Large intestine (tissue), 3 donors: ENCODE measurements at regions not wholly inside any gene's neighbourhood (a gene's known extent, or its start where the extent isn't known, plus 50 kb on each side); places are given as distances from the start of the nearest gene placed in this dataset.
"Not testable (repeated sequence)": the region's sequence is repeated elsewhere in the genome, so short reads cannot be mapped to it uniquely, and the experiment has no call there.

Source experiments
- DNase-seq, 2 donors: peaks; one replicate each; pipeline versions ENCODE4 v3.0.0 to v3.0.0-alpha.2; 2013
- H3K27ac ChIP-seq: one replicate; pipeline ENCODE4 v1.5.1; 2013; ENCODE audit warnings: low read length
- H3K27me3 ChIP-seq: 2 replicates; pipeline ENCODE4 v1.6.1; 2013; ENCODE audit warnings: low read length; ENCODE audit not compliant: control insufficient read depth, insufficient read depth
- H3K36me3 ChIP-seq: 2 replicates; pipeline ENCODE4 v1.6.1; 2013; ENCODE audit warnings: low read length; ENCODE audit not compliant: control insufficient read depth, insufficient read depth
- H3K4me1 ChIP-seq: one replicate; pipeline ENCODE4 v1.6.1; 2013; ENCODE audit warnings: low read length; ENCODE audit not compliant: control insufficient read depth, insufficient read depth
- H3K4me3 ChIP-seq: one replicate; pipeline ENCODE4 v1.5.1; 2013; ENCODE audit warnings: low read length
- H3K9me3 ChIP-seq: one replicate; pipeline ENCODE4 v1.6.1; 2013; ENCODE audit warnings: mild to moderate bottlenecking, low read depth, low read length, moderate library complexity; ENCODE audit not compliant: control insufficient read depth
- WGBS: methylation state at CpG from one replicate; pipeline ENCODE4 v1.1.5; 2013; ENCODE audit warnings: low lambda C conversion rate; ENCODE audit not compliant: insufficient coverage; 5-methylcytosine and 5-hydroxymethylcytosine counted together

- no peak for DNase-seq
- WGBS: 67% methylated on average over 1 of the region's 1 CpG
- Histone ChIP-seq H3K4me1 (no peaks in the 10 kb centered on the region), H3K27ac (no peak overlapping the region), H3K36me3 (no peaks in the 10 kb centered on the region), H3K9me3 (no peaks in the 10 kb centered on the region), H3K27me3 (no peaks in the 10 kb centered on the region), H3K4me3 (no peak overlapping the region)
Measured at GRCh38 chr5:27773636-27774035, 735.2 kb upstream of the CDH9 start.

GRCh38 chr5:27773166-27773565, 734.8 kb upstream of the CDH9 start:
- no peak overlapping the region for H3K27ac ChIP-seq
- no peaks in the 10 kb centered on the region for H3K36me3 ChIP-seq
- H3K9me3 ChIP-seq: no peaks in the 10 kb centered on the region
- no CpG with 5 or more reads among the region's 3 CpGs for WGBS
- no peak for DNase-seq
- no peaks in the 10 kb centered on the region for H3K4me1 ChIP-seq
- no peak overlapping the region for H3K4me3 ChIP-seq
- H3K27me3 ChIP-seq: no peaks in the 10 kb centered on the region

GRCh38 chr5:27769748-27770402, 731.5 kb upstream of the CDH9 start:
- Histone ChIP-seq H3K27ac (no peak overlapping the region), H3K4me1 (no peaks in the 10 kb centered on the region), H3K9me3 (no peaks in the 10 kb centered on the region), H3K36me3 (no peaks in the 10 kb centered on the region), H3K4me3 (no peak overlapping the region), H3K27me3 (no peaks in the 10 kb centered on the region)
- WGBS: 93% methylated on average over 2 of the region's 6 CpGs
- no peak for DNase-seq

GRCh38 chr5:27748847-27749246, 710.5 kb upstream of the CDH9 start:
- Histone ChIP-seq H3K4me1 (no peaks in the 10 kb centered on the region), H3K9me3 (peaks cover 4% of the 10 kb centered on the region), H3K27ac (no peak overlapping the region), H3K36me3 (no peaks in the 10 kb centered on the region), H3K4me3 (no peak overlapping the region), H3K27me3 (no peaks in the 10 kb centered on the region)
- no peak for DNase-seq

- not testable (repeated sequence) for H3K9me3 ChIP-seq, DNase-seq, H3K27me3 ChIP-seq, H3K4me3 ChIP-seq, H3K4me1 ChIP-seq, H3K36me3 ChIP-seq, H3K27ac ChIP-seq
- no CpG with 5 or more reads among the region's 35 CpGs for WGBS
Measured at GRCh38 chr5:27743383-27743979, 705.1 kb upstream of the CDH9 start.

- H3K27ac ChIP-seq: no peak overlapping the region
- no CpG with 5 or more reads among the region's 6 CpGs for WGBS
- H3K4me3 ChIP-seq: no peak overlapping the region
- peaks cover 5% of the 10 kb centered on the region for H3K9me3 ChIP-seq
- H3K4me1 ChIP-seq: no peaks in the 10 kb centered on the region
- no peaks in the 10 kb centered on the region for H3K27me3 ChIP-seq
- DNase-seq: no peak
- H3K36me3 ChIP-seq: no peaks in the 10 kb centered on the region
Measured at GRCh38 chr5:27742805-27743204, 704.4 kb upstream of the CDH9 start.

- Histone ChIP-seq H3K27ac (no peak overlapping the region), H3K4me1 (no peaks in the 10 kb centered on the region), H3K36me3 (no peaks in the 10 kb centered on the region), H3K9me3 (no peaks in the 10 kb centered on the region), H3K4me3 (no peak overlapping the region), H3K27me3 (no peaks in the 10 kb centered on the region)
- DNase-seq: no peak
- no CpG with 5 or more reads among the region's 1 CpG for WGBS
Measured at GRCh38 chr5:27734838-27735237, 696.5 kb upstream of the CDH9 start.

GRCh38 chr5:27733237-27733636, 694.9 kb upstream of the CDH9 start:
- H3K4me3 ChIP-seq: no peak overlapping the region

GRCh38 chr5:27727254-27727653, 688.9 kb upstream of the CDH9 start:
- no peaks in the 10 kb centered on the region for H3K4me1 ChIP-seq
- no peaks in the 10 kb centered on the region for H3K36me3 ChIP-seq
- no peak for DNase-seq
- H3K4me3 ChIP-seq: no peak overlapping the region
- no peak overlapping the region for H3K27ac ChIP-seq
- H3K27me3 ChIP-seq: no peaks in the 10 kb centered on the region
- H3K9me3 ChIP-seq: no peaks in the 10 kb centered on the region

More at GRCh38 chr5:27733237-27733636, 694.9 kb upstream of the CDH9 start:
- H3K27me3 ChIP-seq: no peaks in the 10 kb centered on the region
- no peaks in the 10 kb centered on the region for H3K4me1 ChIP-seq
- DNase-seq: no peak
- no peaks in the 10 kb centered on the region for H3K9me3 ChIP-seq
- no peak overlapping the region for H3K27ac ChIP-seq
- H3K36me3 ChIP-seq: no peaks in the 10 kb centered on the region

- Histone ChIP-seq H3K4me3 (no peak overlapping the region), H3K36me3 (no peaks in the 10 kb centered on the region), H3K9me3 (no peaks in the 10 kb centered on the region), H3K27me3 (no peaks in the 10 kb centered on the region), H3K4me1 (no peaks in the 10 kb centered on the region), H3K27ac (no peak overlapping the region)
- no peak for DNase-seq
Measured at GRCh38 chr5:27722337-27722736, 684.0 kb upstream of the CDH9 start.

- H3K4me3 ChIP-seq: no peak overlapping the region
- DNase-seq: no peak
- H3K9me3 ChIP-seq: peaks cover 5% of the 10 kb centered on the region
- H3K27ac ChIP-seq: no peak overlapping the region
- no peaks in the 10 kb centered on the region for H3K36me3 ChIP-seq
- no peaks in the 10 kb centered on the region for H3K4me1 ChIP-seq
- H3K27me3 ChIP-seq: no peaks in the 10 kb centered on the region
- WGBS: no CpG with 5 or more reads among the region's 3 CpGs
Measured at GRCh38 chr5:27708534-27708933, 670.1 kb upstream of the CDH9 start.
